HG02759 (cell line): ENCODE measurements at regions not wholly inside any gene's neighbourhood (a gene's known extent, or its start where the extent isn't known, plus 50 kb on each side); places are given as distances from the start of the nearest gene placed in this dataset.

Source experiments
- ATAC-seq: cut with Tn5 transposase; IDR thresholded peaks from one replicate; pipeline ENCODE4 v1.9.1; 2021; ENCODE audit warnings: mild to moderate bottlenecking, moderate library complexity; ENCODE audit not compliant: unreplicated experiment

- ATAC-seq = no peak
Measured at GRCh38 chr20:20993372-20993771, 112.8 kb downstream of the LINC00237 start.

GRCh38 chr20:20992686-20993360 lies 113.3 kb downstream of the LINC00237 start:
- ATAC-seq = no peak

- ATAC-seq = no peak
Measured at GRCh38 chr20:20992277-20992676, 113.9 kb downstream of the LINC00237 start.

- no peak for ATAC-seq
Measured at GRCh38 chr20:20989081-20989480, 117.1 kb downstream of the LINC00237 start.

GRCh38 chr20:20979934-20980333 lies 126.2 kb downstream of the LINC00237 start:
- no peak for ATAC-seq

GRCh38 chr20:20977786-20978185 lies 128.4 kb downstream of the LINC00237 start:
- no peak for ATAC-seq

GRCh38 chr20:20972490-20972889 lies 133.7 kb downstream of the LINC00237 start:
- no peak for ATAC-seq

GRCh38 chr20:20971810-20972209 lies 134.3 kb downstream of the LINC00237 start:
- no peak for ATAC-seq

- no peak for ATAC-seq
Measured at GRCh38 chr20:20970841-20971240, 135.3 kb downstream of the LINC00237 start.

GRCh38 chr20:20969701-20970280 lies 136.4 kb downstream of the LINC00237 start:
- ATAC-seq = no peak

GRCh38 chr20:20967564-20968184 lies 138.5 kb downstream of the LINC00237 start:
- no peak for ATAC-seq

- no peak for ATAC-seq
Measured at GRCh38 chr20:20966171-20966570, 140.0 kb downstream of the LINC00237 start.

- ATAC-seq = no peak
Measured at GRCh38 chr20:20959031-20959755, 147.0 kb downstream of the LINC00237 start.

- ATAC-seq = no peak
Measured at GRCh38 chr20:20956513-20956931, 149.6 kb downstream of the LINC00237 start.

- no peak for ATAC-seq
Measured at GRCh38 chr20:20955892-20956291, 150.3 kb downstream of the LINC00237 start.

- no peak for ATAC-seq
Measured at GRCh38 chr20:20953738-20954618, 152.2 kb downstream of the LINC00237 start.

- ATAC-seq = no peak
Measured at GRCh38 chr20:20950620-20951019, 155.5 kb downstream of the LINC00237 start.

GRCh38 chr20:20946122-20946759 lies 159.9 kb downstream of the LINC00237 start:
- ATAC-seq = no peak

GRCh38 chr20:20941468-20941889 lies 164.7 kb downstream of the LINC00237 start:
- no peak for ATAC-seq

- ATAC-seq = no peak
Measured at GRCh38 chr20:20939006-20939405, 167.2 kb downstream of the LINC00237 start.
